ENCODE measurements at regions not wholly inside any gene's neighbourhood (a gene's known extent, or its start where the extent isn't known, plus 50 kb on each side); places are given as distances from the start of the nearest gene placed in this dataset.
A peak's percentile ranks its signal among the peaks of the same experiment; 100 is the strongest.
"Not testable (repeated sequence)": the region's sequence is repeated elsewhere in the genome, so short reads cannot be mapped to it uniquely, and the experiment has no call there.

- no peak for DNase-seq (ENCODE audit: low read depth in 2 of 2)
Observed at GRCh38 chr12:97713270-97713669, 250.7 kb downstream of the RMST start.

- no peak for DNase-seq (ENCODE audit: low read depth in 2 of 2)
Observed at GRCh38 chr12:97714107-97714563, 251.5 kb downstream of the RMST start.

DNA sequence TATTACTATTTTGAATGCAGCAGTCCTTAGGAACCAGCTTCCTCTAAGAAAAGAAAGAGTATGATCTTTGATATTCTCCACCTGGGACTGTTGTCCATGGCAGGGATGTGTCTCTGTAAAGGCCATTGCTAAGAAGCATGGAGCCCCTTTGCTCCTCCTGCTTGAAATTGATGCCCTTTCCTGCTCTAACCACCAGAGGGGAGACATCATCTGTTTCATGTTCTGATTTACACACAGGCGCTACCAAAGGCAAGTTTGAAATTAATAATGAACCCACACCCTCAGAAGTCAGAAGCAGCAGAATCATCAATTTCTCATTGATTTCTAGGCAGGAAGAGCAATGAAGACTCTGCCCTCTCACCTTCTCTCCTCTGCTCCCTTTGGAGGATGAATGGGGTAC is 253.8 kb downstream of the RMST start:
- DNase-seq (ENCODE audit: low read depth in 2 of 2), result peak in 1 of 2 donors; percentile 8

DNA sequence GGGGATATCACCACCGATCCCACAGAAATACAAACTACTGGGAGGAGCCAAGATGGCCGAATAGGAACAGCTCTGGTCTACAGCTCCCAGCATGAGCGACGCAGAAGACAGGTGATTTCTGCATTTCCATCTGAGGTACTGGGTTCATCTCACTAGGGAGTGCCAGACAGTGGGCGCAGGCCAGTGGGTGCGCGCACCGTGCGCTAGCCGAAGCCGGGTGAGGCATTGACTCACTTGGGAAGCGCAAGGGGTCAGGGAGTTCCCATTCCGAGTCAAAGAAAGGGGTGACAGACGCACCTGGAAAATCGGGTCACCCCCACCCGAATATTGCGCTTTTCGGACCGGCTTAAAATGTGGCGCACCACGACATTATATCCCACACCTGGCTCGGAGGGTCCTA is 261.2 kb downstream of the RMST start:
- DNase-seq (ENCODE audit: low read depth in 2 of 2), result not testable (repeated sequence)

GRCh38 chr12:97745406-97746101 is 282.9 kb downstream of the RMST start:
- DNase-seq (ENCODE audit: low read depth in 2 of 2), result no peak

DNA sequence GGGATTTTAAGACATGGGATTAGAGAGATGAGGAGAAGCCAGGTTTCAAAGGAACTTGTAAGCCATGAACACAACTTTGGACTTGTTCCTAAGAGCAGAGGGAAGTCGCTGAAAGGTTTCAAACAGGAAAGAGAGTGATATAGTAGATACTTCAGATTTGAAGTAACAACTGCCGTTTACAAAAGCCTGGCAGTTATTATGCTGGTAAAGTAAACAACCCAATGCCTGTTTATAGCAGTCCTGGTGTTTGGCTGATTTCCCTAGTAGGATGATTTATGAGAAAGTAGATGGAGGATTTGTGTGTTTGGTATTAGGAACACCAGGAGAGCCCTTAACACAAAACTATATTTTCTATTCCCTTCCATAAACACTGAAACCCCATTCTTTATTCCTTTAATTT is 285.7 kb downstream of the RMST start:
- DNase-seq (ENCODE audit: low read depth in 2 of 2), result no peak

GRCh38 chr12:97751704-97752103 is 289.1 kb downstream of the RMST start:
- no peak for DNase-seq (ENCODE audit: low read depth in 2 of 2)

GRCh38 chr12:97752129-97752528 is 289.5 kb downstream of the RMST start:
- no peak for DNase-seq (ENCODE audit: low read depth in 2 of 2)

DNA sequence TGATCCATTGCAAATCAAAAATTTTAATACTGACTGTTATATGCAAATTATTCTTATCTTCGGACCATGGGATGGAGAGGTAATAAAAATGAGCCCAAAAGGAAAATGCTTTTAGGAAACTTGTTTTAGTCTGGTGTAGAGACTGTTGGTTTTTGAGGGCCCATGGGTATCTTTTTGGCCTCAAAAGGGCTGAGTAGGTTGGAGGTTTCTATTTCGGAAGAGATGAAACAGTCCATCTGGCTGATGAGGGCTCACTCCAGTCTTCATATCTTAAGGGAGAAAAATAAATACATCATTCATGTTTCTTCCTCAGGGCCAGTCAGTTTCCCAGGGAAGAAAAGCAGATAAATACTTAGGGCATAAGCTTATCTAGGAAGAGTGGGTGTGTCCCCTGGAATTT is 290.7 kb downstream of the RMST start:
- no peak for DNase-seq (ENCODE audit: low read depth in 2 of 2)

- no peak for DNase-seq (ENCODE audit: low read depth in 2 of 2)
Observed at GRCh38 chr12:97754306-97754705, 291.7 kb downstream of the RMST start.

- DNase-seq (ENCODE audit: low read depth in 2 of 2), result no peak
Observed at GRCh38 chr12:97756066-97756666, 293.6 kb downstream of the RMST start.

GRCh38 chr12:97756741-97757140 is 294.1 kb downstream of the RMST start:
- no peak for DNase-seq (ENCODE audit: low read depth in 2 of 2)

- DNase-seq (ENCODE audit: low read depth in 2 of 2), result no peak
Observed at GRCh38 chr12:97757481-97758193, 295.0 kb downstream of the RMST start.

DNA sequence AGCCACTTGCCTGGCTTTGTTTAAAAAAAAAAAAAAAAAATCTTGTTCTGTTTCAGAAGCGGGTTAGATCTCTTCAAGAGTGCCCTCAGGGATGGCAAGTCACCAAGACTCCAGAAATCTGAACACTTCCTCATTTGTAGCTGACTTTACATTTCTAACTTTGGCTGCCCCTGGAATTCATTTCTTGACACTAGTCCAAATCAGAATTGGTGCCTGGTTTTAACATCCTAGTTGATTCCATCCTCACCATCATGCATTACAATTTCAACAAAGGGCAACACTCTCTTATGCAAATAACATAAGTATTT is 295.5 kb downstream of the RMST start:
- no peak for DNase-seq (ENCODE audit: low read depth in 2 of 2)

GRCh38 chr12:97758586-97758985 is 296.0 kb downstream of the RMST start:
- no peak for DNase-seq (ENCODE audit: low read depth in 2 of 2)

DNA sequence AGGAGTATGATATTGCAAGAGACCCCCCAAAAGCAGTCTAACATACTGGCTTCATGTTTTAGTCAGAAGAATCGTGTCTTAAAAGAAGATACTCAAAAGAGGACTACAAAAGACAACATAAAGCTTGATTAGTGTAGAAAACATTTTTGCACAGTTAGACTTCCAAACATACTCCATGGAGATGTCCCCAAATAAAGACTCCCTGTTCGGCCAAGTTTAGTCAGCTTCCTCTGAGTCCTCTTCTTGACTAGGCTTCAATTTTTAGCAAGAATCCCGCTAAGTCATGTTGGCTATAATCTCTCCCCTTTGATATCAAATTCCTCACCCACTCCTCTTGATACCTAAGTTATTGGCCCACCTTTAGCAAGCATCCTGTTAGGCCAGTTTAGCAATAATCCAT is 298.0 kb downstream of the RMST start:
- DNase-seq (ENCODE audit: low read depth in 2 of 2), result no peak

DNA sequence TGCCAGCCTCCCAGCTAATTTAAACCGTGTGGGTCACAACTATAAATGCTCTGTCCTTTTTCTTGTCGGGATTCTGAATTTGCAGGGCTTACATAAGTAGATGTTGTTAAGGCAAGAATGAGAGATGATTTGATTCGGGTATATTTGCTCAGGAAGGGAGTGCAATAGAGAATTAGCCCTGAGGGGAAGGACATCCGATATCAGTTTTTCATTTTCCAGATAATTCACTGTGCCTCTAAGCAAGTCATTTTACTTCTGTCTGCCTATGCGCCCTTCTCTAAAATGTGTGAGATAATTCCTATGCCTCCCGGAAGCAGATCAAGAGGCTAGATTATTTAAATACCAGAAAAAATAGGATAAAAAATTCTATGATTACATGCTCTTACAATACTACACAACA is 300.5 kb downstream of the RMST start:
- DNase-seq (ENCODE audit: low read depth in 2 of 2), result no peak

GRCh38 chr12:97764700-97765099 is 302.1 kb downstream of the RMST start:
- DNase-seq (ENCODE audit: low read depth in 2 of 2), result no peak

- DNase-seq (ENCODE audit: low read depth in 2 of 2), result no peak
Observed at GRCh38 chr12:97767347-97767746, 304.7 kb downstream of the RMST start.

- no peak for DNase-seq (ENCODE audit: low read depth in 2 of 2)
Observed at GRCh38 chr12:97778111-97778510, 315.5 kb downstream of the RMST start.

DNA sequence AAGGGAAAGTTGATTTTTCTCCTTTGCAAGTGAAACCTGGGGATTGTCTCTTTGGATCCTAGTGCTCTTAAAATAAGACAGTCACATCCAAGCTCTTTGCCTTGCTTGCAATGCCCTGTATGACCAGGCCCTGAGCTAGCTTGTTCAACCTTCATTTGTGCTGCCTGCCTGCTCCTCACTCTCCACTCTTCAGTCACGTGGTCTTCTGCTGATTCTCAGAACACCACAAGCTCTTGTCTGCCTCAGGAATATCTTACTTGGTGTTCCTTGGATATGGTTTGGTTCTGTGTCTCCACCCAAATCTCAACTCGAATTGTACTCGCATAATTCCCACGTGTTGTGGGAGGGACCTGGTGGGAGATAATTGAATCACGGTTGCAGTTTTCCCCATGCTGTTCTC is 318.7 kb downstream of the RMST start:
- DNase-seq (ENCODE audit: low read depth in 2 of 2), result no peak

DNA sequence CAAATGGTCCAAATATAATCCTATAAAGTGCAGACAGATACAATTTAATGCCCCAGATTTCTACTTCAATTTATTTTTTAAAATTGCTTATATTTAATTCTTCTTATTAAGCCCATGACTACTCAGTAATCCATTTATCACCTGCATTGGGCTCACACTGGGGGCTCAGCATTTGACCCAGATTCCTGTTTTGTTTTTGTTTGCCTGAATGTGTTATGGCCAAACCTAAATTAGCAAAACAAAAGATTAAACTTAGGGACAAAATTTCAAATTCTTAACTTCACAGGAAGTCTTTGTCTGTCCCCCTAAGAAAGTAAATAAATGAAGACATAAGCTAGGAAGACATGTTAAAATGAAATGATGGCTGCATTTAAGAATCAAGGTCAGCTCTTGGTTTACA is 322.3 kb downstream of the RMST start:
- no peak for DNase-seq (ENCODE audit: low read depth in 2 of 2)

DNA sequence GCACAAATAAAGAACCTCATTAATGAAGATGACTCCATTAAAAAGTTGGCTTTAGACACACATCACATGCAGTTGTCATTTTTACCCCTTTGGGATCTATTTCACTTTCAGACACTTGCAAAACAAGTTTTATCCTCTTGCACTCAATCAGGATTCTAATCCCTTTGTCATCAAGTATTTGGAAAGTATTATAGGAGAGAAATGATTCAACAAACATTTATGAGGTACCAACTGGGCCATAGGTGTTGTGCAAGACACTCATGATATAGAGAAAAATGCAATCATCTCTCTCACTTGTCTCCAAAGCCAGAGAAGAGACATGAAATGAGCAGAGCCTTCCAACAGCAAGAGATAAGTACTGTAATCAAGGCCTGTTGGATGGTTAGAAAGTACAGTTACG is 327.7 kb downstream of the RMST start:
- DNase-seq (ENCODE audit: low read depth in 2 of 2), result no peak

Data from lung microvascular endothelial cell (primary cell).